Ishikawa (cell line): ENCODE measurements at regions not wholly inside any gene's neighbourhood (a gene's known extent, or its start where the extent isn't known, plus 50 kb on each side); places are given as distances from the start of the nearest gene placed in this dataset.

ENCODE experiments used
- EGR1 ChIP-seq: IDR thresholded peaks from 2 replicates; pipeline ENCODE4 v1.6.1; 2012
- EP300 ChIP-seq: IDR thresholded peaks from 2 replicates; pipeline ENCODE4 v1.6.1; 2012; ENCODE audit warnings: borderline replicate concordance
- MAX ChIP-seq: IDR thresholded peaks from 2 replicates; pipeline ENCODE4 v1.6.1; 2012
- TAF1 ChIP-seq: IDR thresholded peaks from 2 replicates; pipeline ENCODE4 v1.6.1; 2012; ENCODE audit warnings: low read depth, mild to moderate bottlenecking
- TCF12 ChIP-seq: IDR thresholded peaks from 2 replicates; pipeline ENCODE4 v1.6.1; 2012; ENCODE audit warnings: low read depth
- ZBTB7A ChIP-seq: IDR thresholded peaks from 2 replicates; pipeline ENCODE4 v1.6.1; 2012; ENCODE audit warnings: low read depth
- TF ChIP-seq, protein P1 (sequence below): IDR thresholded peaks from 2 replicates; pipeline ENCODE4 v1.6.1; 2012

DNA sequence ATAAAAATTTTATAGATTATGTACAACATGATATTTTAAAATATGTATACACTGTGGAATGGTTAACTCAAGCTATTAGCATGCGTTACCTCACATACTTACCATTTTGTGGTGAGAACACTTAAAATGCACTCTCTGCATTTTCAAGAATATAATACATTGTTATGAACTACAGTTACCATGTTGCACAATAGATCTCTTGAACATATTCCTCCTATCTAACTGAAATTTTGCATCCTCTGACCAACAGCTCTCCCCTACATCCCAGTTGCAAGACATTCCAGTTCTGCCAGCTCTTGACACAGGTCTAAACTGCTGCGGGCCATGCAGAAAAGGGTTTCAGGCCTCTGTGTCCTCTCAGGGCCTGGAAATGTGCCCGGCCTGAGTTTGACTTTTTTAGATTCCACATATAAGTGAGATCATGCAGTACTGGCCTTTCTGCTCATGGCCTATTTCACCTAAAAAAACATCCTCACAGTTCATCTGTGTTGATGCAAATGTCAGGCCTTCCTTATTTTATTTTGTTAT lies 113.7 kb downstream of the CDCA7 start:
- no peak for TF ChIP-seq TAF1
- TF ChIP-seq EGR1 = no peak
- TF ChIP-seq, protein P1, sequence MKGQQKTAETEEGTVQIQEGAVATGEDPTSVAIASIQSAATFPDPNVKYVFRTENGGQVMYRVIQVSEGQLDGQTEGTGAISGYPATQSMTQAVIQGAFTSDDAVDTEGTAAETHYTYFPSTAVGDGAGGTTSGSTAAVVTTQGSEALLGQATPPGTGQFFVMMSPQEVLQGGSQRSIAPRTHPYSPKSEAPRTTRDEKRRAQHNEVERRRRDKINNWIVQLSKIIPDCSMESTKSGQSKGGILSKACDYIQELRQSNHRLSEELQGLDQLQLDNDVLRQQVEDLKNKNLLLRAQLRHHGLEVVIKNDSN = no peak
- TF ChIP-seq MAX = no peak
- no peak for TF ChIP-seq EP300
- TF ChIP-seq ZBTB7A = no peak
- TF ChIP-seq TCF12 = no peak
